Natural killer cell (primary cell): ENCODE measurements at regions not wholly inside any gene's neighbourhood (a gene's known extent, or its start where the extent isn't known, plus 50 kb on each side); places are given as distances from the start of the nearest gene placed in this dataset.

ENCODE experiments used
- ATAC-seq, 3 donors: fragments of 150-1000 bp in 2 of 3; fragments of 200-7000 bp in 1 of 3; cut with Tn5 transposase; 1 replicate in 1 of 3; 2 replicates in 2 of 3; pipeline ENCODE4 v1.10.0; 2021; ENCODE audit warnings: mild to moderate bottlenecking in 2 of 3, moderate library complexity in 2 of 3
- DNase-seq, 2 donors: peaks; one replicate each; pipeline versions ENCODE4 v3.0.0 to v3.0.0-alpha.2; 2013 to 2021; ENCODE audit warnings: mixed read lengths in 1 of 2
- H3K27ac ChIP-seq: one replicate; pipeline ENCODE4 v1.5.1; 2013; ENCODE audit warnings: mild to moderate bottlenecking, low read length
- H3K27me3 ChIP-seq: one replicate; pipeline ENCODE4 v1.6.1; 2013; ENCODE audit warnings: low read length; ENCODE audit not compliant: control insufficient read depth, insufficient read depth
- H3K36me3 ChIP-seq: one replicate; pipeline ENCODE4 v1.6.1; 2013; ENCODE audit warnings: low read length; ENCODE audit not compliant: control insufficient read depth, insufficient read depth
- H3K4me1 ChIP-seq: one replicate; pipeline ENCODE4 v1.6.1; 2013; ENCODE audit warnings: low read length; ENCODE audit not compliant: control insufficient read depth, insufficient read depth
- H3K4me3 ChIP-seq: one replicate; pipeline ENCODE4 v1.5.1; 2013; ENCODE audit warnings: low read length
- H3K9me3 ChIP-seq: one replicate; pipeline ENCODE4 v1.6.1; 2013; ENCODE audit warnings: low read length; ENCODE audit not compliant: control insufficient read depth, insufficient read depth
- H3K27ac Mint-ChIP-seq, 2 donors: one replicate each; pipeline ENCODE4 v1.8.0; 2022; ENCODE audit warnings: mild to moderate bottlenecking in 2 of 2, mixed read lengths in 2 of 2, moderate library complexity in 1 of 2
- H3K27me3 Mint-ChIP-seq, 2 donors: one replicate each; pipeline ENCODE4 v1.8.0; 2022; ENCODE audit warnings: low read depth in 2 of 2, mixed read lengths in 2 of 2
- H3K36me3 Mint-ChIP-seq: one replicate; pipeline ENCODE4 v1.8.0; 2022; ENCODE audit warnings: mixed read lengths
- H3K4me1 Mint-ChIP-seq, 2 donors: one replicate each; pipeline ENCODE4 v1.8.0; 2022; ENCODE audit warnings: mixed read lengths in 2 of 2
- H3K4me3 Mint-ChIP-seq: one replicate; pipeline ENCODE4 v1.8.0; 2022; ENCODE audit warnings: mild to moderate bottlenecking, moderate library complexity, mixed read lengths
- H3K9me3 Mint-ChIP-seq, 2 donors: one replicate each; pipeline ENCODE4 v1.8.0; 2022; ENCODE audit warnings: mixed read lengths in 2 of 2
- CTCF ChIP-seq: fragments of 200-600 bp; IDR thresholded peaks from one replicate; pipeline ENCODE4 v1.8.0; 2022; ENCODE audit warnings: antibody characterized with exemption
- WGBS: methylation state at CpG from one replicate; pipeline ENCODE4 v1.1.7; 2013; ENCODE audit warnings: missing lambda C conversion rate; ENCODE audit not compliant: insufficient coverage; 5-methylcytosine and 5-hydroxymethylcytosine counted together
- intact Hi-C: fragments of 100-400 bp; cut with micrococcal nuclease; formaldehyde crosslinking; loops from one replicate; pipeline ENCODE4 v1.14.2; 2022

GRCh38 chr1:217253985-217254384 lies 376.9 kb downstream of the GPATCH2 start:
- H3K27ac Mint-ChIP-seq: no peak overlapping the region
- no peaks in the 10 kb centered on the region for H3K4me1 Mint-ChIP-seq
- DNase-seq: no peak
- Histone ChIP-seq H3K27ac (no peak overlapping the region), H3K27me3 (no peaks in the 10 kb centered on the region), H3K4me1 (no peaks in the 10 kb centered on the region), H3K36me3 (no peaks in the 10 kb centered on the region), H3K9me3 (no peaks in the 10 kb centered on the region), H3K4me3 (no peak overlapping the region)
- no peak for TF ChIP-seq CTCF
- no peak overlapping the region for H3K4me3 Mint-ChIP-seq
- intact Hi-C loops: no loop called here
- peaks cover 2 to 9% of the 10 kb centered on the region in 2 donors for H3K9me3 Mint-ChIP-seq
- no peak for ATAC-seq
- no peaks in the 10 kb centered on the region for H3K36me3 Mint-ChIP-seq
- no peaks in the 10 kb centered on the region for H3K27me3 Mint-ChIP-seq

GRCh38 chr1:217253351-217253750 lies 377.5 kb downstream of the GPATCH2 start:
- Mint-ChIP-seq H3K27me3 (no peaks in the 10 kb centered on the region), H3K4me1 (no peaks in the 10 kb centered on the region), H3K36me3 (no peaks in the 10 kb centered on the region), H3K9me3 (peaks cover 2 to 9% of the 10 kb centered on the region in 2 donors), H3K4me3 (no peak overlapping the region), H3K27ac (no peak overlapping the region)
- DNase-seq (no peak), ATAC-seq (no peak)
- Histone ChIP-seq H3K9me3 (no peaks in the 10 kb centered on the region), H3K27me3 (no peaks in the 10 kb centered on the region), H3K36me3 (no peaks in the 10 kb centered on the region), H3K4me3 (no peak overlapping the region), H3K27ac (no peak overlapping the region), H3K4me1 (no peaks in the 10 kb centered on the region)
- 100% methylated on average over 2 of the region's 2 CpGs for WGBS
- intact Hi-C loops: no loop called here
- no peak for TF ChIP-seq CTCF

- H3K4me3 Mint-ChIP-seq: no peak overlapping the region
Observed at GRCh38 chr1:217251121-217251520, 379.8 kb downstream of the GPATCH2 start.

More at GRCh38 chr1:217251121-217251520, 379.8 kb downstream of the GPATCH2 start:
- Histone ChIP-seq H3K4me3 (no peak overlapping the region), H3K4me1 (no peaks in the 10 kb centered on the region), H3K27ac (no peak overlapping the region), H3K36me3 (no peaks in the 10 kb centered on the region), H3K27me3 (no peaks in the 10 kb centered on the region), H3K9me3 (no peaks in the 10 kb centered on the region)
- TF ChIP-seq CTCF: no peak
- Mint-ChIP-seq H3K4me1 (no peaks in the 10 kb centered on the region), H3K27me3 (no peaks in the 10 kb centered on the region), H3K36me3 (no peaks in the 10 kb centered on the region), H3K27ac (no peak overlapping the region), H3K9me3 (peaks cover 2 to 9% of the 10 kb centered on the region in 2 donors)
- ATAC-seq (no peak), DNase-seq (no peak)
- WGBS: 60% methylated on average over 1 of the region's 1 CpG
- intact Hi-C loops: no loop called here
